Left hindlimb (tissue), 1 donor: ENCODE measurements at regions not wholly inside any gene's neighbourhood (a gene's known extent, or its start where the extent isn't known, plus 50 kb on each side); places are given as distances from the start of the nearest gene placed in this dataset.
"Not testable (repeated sequence)": the region's sequence is repeated elsewhere in the genome, so short reads cannot be mapped to it uniquely, and the experiment has no call there.

Experiments
- DNase-seq: peaks from one replicate; pipeline ENCODE4 v3.0.0-alpha.2; 2018

- DNase-seq, result no peak
Observed at GRCh38 chr9:21708260-21708711, 94.2 kb upstream of the MTAP start.

- DNase-seq, result no peak
Observed at GRCh38 chr9:21708856-21709255, 93.6 kb upstream of the MTAP start.

- DNase-seq, result no peak
Observed at GRCh38 chr9:21709464-21710058, 92.9 kb upstream of the MTAP start.

- DNase-seq, result no peak
Observed at GRCh38 chr9:21710548-21711191, 91.8 kb upstream of the MTAP start.

- DNase-seq, result no peak
Observed at GRCh38 chr9:21711504-21711903, 90.9 kb upstream of the MTAP start.

- no peak for DNase-seq
Observed at GRCh38 chr9:21715408-21715807, 87.0 kb upstream of the MTAP start.

GRCh38 chr9:21720758-21721157 is 81.7 kb upstream of the MTAP start:
- no peak for DNase-seq

GRCh38 chr9:21727411-21727810 is 75.0 kb upstream of the MTAP start:
- DNase-seq, result not testable (repeated sequence)

GRCh38 chr9:21728781-21729180 is 73.7 kb upstream of the MTAP start:
- DNase-seq, result no peak

GRCh38 chr9:21729648-21730047 is 72.8 kb upstream of the MTAP start:
- no peak for DNase-seq

GRCh38 chr9:21730899-21731298 is 71.5 kb upstream of the MTAP start:
- DNase-seq, result no peak

- no peak for DNase-seq
Observed at GRCh38 chr9:21741151-21741550, 61.3 kb upstream of the MTAP start.

- DNase-seq, result no peak
Observed at GRCh38 chr9:21744320-21744719, 58.1 kb upstream of the MTAP start.

- DNase-seq, result no peak
Observed at GRCh38 chr9:21744841-21745240, 57.6 kb upstream of the MTAP start.

GRCh38 chr9:21746550-21746949 is 55.9 kb upstream of the MTAP start:
- DNase-seq, result no peak

GRCh38 chr9:21747175-21747574 is 55.3 kb upstream of the MTAP start:
- DNase-seq, result no peak

GRCh38 chr9:21750021-21750735 is 52.3 kb upstream of the MTAP start:
- DNase-seq, result no peak

GRCh38 chr9:21751998-21752397 is 50.4 kb upstream of the MTAP start:
- no peak for DNase-seq
